Neuronal stem cell (in vitro differentiated cells): ENCODE measurements at regions not wholly inside any gene's neighbourhood (a gene's known extent, or its start where the extent isn't known, plus 50 kb on each side); places are given as distances from the start of the nearest gene placed in this dataset.

Experiments
- DNase-seq: peaks from one replicate; pipeline ENCODE4 v3.0.0-alpha.2; 2013; ENCODE audit warnings: low spot score
- H2AFZ ChIP-seq: one replicate; pipeline ENCODE4 v1.6.1; 2013; ENCODE audit warnings: mild to moderate bottlenecking, low read length, inconsistent platforms
- H2AK5ac ChIP-seq: 2 replicates; pipeline ENCODE4 v1.6.1; 2013; ENCODE audit warnings: low read depth, mild to moderate bottlenecking, inconsistent platforms, low read length, moderate library complexity, mixed read lengths
- H2BK120ac ChIP-seq: 2 replicates; pipeline ENCODE4 v1.6.1; 2013; ENCODE audit warnings: low read depth, mild to moderate bottlenecking, inconsistent platforms, low read length, moderate library complexity, mixed read lengths
- H2BK12ac ChIP-seq: one replicate; pipeline ENCODE4 v1.6.1; 2013; ENCODE audit warnings: low read length, inconsistent platforms
- H2BK15ac ChIP-seq: 2 replicates; pipeline ENCODE4 v1.6.1; 2013; ENCODE audit warnings: mild to moderate bottlenecking, low read length, inconsistent platforms, mixed read lengths
- H2BK5ac ChIP-seq: one replicate; pipeline ENCODE4 v1.6.1; 2013; ENCODE audit warnings: inconsistent platforms, mild to moderate bottlenecking, low read length, moderate library complexity
- H3K14ac ChIP-seq: one replicate; pipeline ENCODE4 v1.6.1; 2013; ENCODE audit warnings: low read length, inconsistent platforms
- H3K18ac ChIP-seq: 2 replicates; pipeline ENCODE4 v1.6.1; 2013; ENCODE audit warnings: low read length, inconsistent platforms
- H3K23ac ChIP-seq: 2 replicates; pipeline ENCODE4 v1.6.1; 2013; ENCODE audit warnings: low read depth, mild to moderate bottlenecking, mixed read lengths, low read length, inconsistent platforms; ENCODE audit not compliant: poor library complexity
- H3K27ac ChIP-seq: replicated peaks from 3 replicates; pipeline ENCODE4 v1.5.1; 2013; ENCODE audit warnings: low read length, inconsistent platforms
- H3K27me3 ChIP-seq, 3 experiments: 2 replicates each; pipeline ENCODE4 v1.6.1; 2013; ENCODE audit warnings: low read length in 3 of 3, mild to moderate bottlenecking in 2 of 3, inconsistent platforms in 1 of 3, low read depth in 1 of 3, mixed read lengths in 1 of 3, moderate library complexity in 1 of 3; ENCODE audit not compliant: control insufficient read depth in 3 of 3, insufficient read depth in 3 of 3
- H3K36me3 ChIP-seq, 2 donors: replicated peaks in 1 of 2; 2 replicates each; pipeline ENCODE4 v1.6.1; 2013; ENCODE audit warnings: low read length in 2 of 2; ENCODE audit not compliant: control insufficient read depth in 2 of 2, insufficient read depth in 2 of 2
- H3K4ac ChIP-seq: 2 replicates; pipeline ENCODE4 v1.6.1; 2013; ENCODE audit warnings: inconsistent platforms, mild to moderate bottlenecking, low read length, moderate library complexity
- H3K4me1 ChIP-seq, 2 donors: 1 replicate in 1 of 2; 2 replicates in 1 of 2; pipeline ENCODE4 v1.6.1; 2013; ENCODE audit warnings: low read length in 2 of 2, low read depth in 1 of 2; ENCODE audit not compliant: control insufficient read depth in 2 of 2, insufficient read depth in 1 of 2
- H3K4me2 ChIP-seq: one replicate; pipeline ENCODE4 v1.6.1; 2013; ENCODE audit warnings: mild to moderate bottlenecking, low read length, inconsistent platforms; ENCODE audit not compliant: insufficient read depth, poor library complexity, severe bottlenecking
- H3K4me3 ChIP-seq, 2 donors: 2 replicates each; pipeline ENCODE4 v1.5.1; 2013; ENCODE audit warnings: low read length in 2 of 2, mild to moderate bottlenecking in 2 of 2, inconsistent platforms in 1 of 2, moderate library complexity in 1 of 2
- H3K79me1 ChIP-seq: one replicate; pipeline ENCODE4 v1.6.1; 2013; ENCODE audit warnings: low read depth, mild to moderate bottlenecking, inconsistent platforms, low read length, moderate library complexity
- H3K9ac ChIP-seq: one replicate; pipeline ENCODE4 v1.6.1; 2013; ENCODE audit warnings: mild to moderate bottlenecking, low read depth, low read length, inconsistent platforms; ENCODE audit not compliant: poor library complexity
- H3K9me3 ChIP-seq, 2 donors: replicated peaks in 1 of 2; 2 replicates each; pipeline versions ENCODE3 to v1.6.1; 2013; ENCODE audit warnings: low read length in 2 of 2, mild to moderate bottlenecking in 2 of 2, inconsistent platforms in 1 of 2, low read depth in 1 of 2, mixed read lengths in 1 of 2, moderate library complexity in 1 of 2; ENCODE audit not compliant: control insufficient read depth in 2 of 2, insufficient read depth in 1 of 2
- H4K8ac ChIP-seq: one replicate; pipeline ENCODE4 v1.6.1; 2013; ENCODE audit warnings: low read depth, mild to moderate bottlenecking, inconsistent platforms, low read length, moderate library complexity
- H4K91ac ChIP-seq: one replicate; pipeline ENCODE4 v1.6.1; 2013; ENCODE audit warnings: low read length, low read depth, mild to moderate bottlenecking, inconsistent platforms; ENCODE audit not compliant: poor library complexity
- WGBS, 2 donors: extraction: QIAGEN DNeasy Blood & Tissue Kit; methylation state at CpG; one replicate each; pipeline ENCODE4 v1.1.7; 2013; ENCODE audit warnings: missing lambda C conversion rate in 2 of 2, mixed read lengths in 1 of 2; ENCODE audit not compliant: insufficient read length in 2 of 2, insufficient replicate concordance in 1 of 2; ENCODE audit errors: extremely low coverage in 2 of 2; 5-methylcytosine and 5-hydroxymethylcytosine counted together

- WGBS, 2 donors, result no CpG with 5 or more reads among the region's 4 CpGs
Observed at GRCh38 chr15:69725275-69725674, 272.7 kb downstream of the RPLP1 start.

DNA sequence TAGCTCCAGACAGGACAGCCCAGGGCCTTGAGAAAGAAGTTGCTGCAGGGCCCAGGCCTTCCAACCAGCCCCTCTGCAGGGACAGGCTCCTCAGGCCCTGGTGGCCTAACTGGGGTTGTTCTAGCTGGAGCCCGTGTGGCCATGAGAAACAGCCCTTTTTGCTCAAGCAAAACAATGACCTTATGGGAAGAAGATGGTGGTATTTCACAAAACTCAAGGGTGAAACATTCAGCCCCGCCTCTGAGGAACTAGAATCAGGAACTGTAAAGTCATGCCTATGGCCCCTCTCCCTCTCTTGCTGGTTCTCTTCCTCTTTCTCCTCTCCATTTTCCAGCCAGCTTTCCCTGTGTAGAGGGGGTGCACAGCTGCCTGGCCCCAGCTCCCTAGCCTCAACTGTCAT, 273.3 kb downstream of the RPLP1 start:
- Histone ChIP-seq H2BK120ac (no peak overlapping the region), H2BK12ac (peak overlapping the region; percentile 34), H3K4me3 (no peak overlapping the region), H3K4ac (no peak overlapping the region), H3K79me1 (no peaks in the 10 kb centered on the region), H2BK15ac (no peak overlapping the region), H3K27me3 (peaks cover 0 to 8% (median 0%) of the 10 kb centered on the region in 3 experiments), H3K9me3 (no peaks in the 10 kb centered on the region), H3K4me1 (peaks cover 0 to 6% of the 10 kb centered on the region in 2 donors), H4K91ac (no peak overlapping the region), H3K4me2 (no peak overlapping the region), H3K9ac (no peak overlapping the region), H3K14ac (peak overlapping the region; percentile 73), H2AK5ac (peak overlapping the region; percentile 81), H3K36me3 (no peaks in the 10 kb centered on the region), H3K18ac (peak overlapping the region; percentile 39), H3K23ac (peak overlapping the region; percentile 18), H2AFZ (no peak overlapping the region), H2BK5ac (no peak overlapping the region), H4K8ac (no peak overlapping the region), H3K27ac (no peak overlapping the region)
- WGBS, 2 donors, result no CpG with 5 or more reads among the region's 2 CpGs
- DNase-seq, result no peak

More at GRCh38 chr15:69725275-69725674, 272.7 kb downstream of the RPLP1 start:
- no peak overlapping the region for H2BK12ac ChIP-seq
- no peaks in the 10 kb centered on the region for H3K9me3 ChIP-seq
- H3K4me1 ChIP-seq, result peaks cover 0 to 4% of the 10 kb centered on the region in 2 donors
- no peak overlapping the region for H3K23ac ChIP-seq
- peaks cover 0 to 8% (median 0%) of the 10 kb centered on the region in 3 experiments for H3K27me3 ChIP-seq
- no peak overlapping the region for H3K9ac ChIP-seq
- no peaks in the 10 kb centered on the region for H3K36me3 ChIP-seq
- no peak overlapping the region for H3K4ac ChIP-seq
- H2AK5ac ChIP-seq, result no peak overlapping the region
- H2BK15ac ChIP-seq, result no peak overlapping the region
- H2AFZ ChIP-seq, result no peak overlapping the region
- H3K18ac ChIP-seq, result no peak overlapping the region
- H3K4me2 ChIP-seq, result no peak overlapping the region
- DNase-seq, result no peak
- H3K4me3 ChIP-seq, result no peak overlapping the region
- no peak overlapping the region for H3K14ac ChIP-seq
- H4K8ac ChIP-seq, result no peak overlapping the region
- no peaks in the 10 kb centered on the region for H3K79me1 ChIP-seq
- no peak overlapping the region for H2BK5ac ChIP-seq
- H2BK120ac ChIP-seq, result no peak overlapping the region
- no peak overlapping the region for H3K27ac ChIP-seq
- H4K91ac ChIP-seq, result no peak overlapping the region

DNA sequence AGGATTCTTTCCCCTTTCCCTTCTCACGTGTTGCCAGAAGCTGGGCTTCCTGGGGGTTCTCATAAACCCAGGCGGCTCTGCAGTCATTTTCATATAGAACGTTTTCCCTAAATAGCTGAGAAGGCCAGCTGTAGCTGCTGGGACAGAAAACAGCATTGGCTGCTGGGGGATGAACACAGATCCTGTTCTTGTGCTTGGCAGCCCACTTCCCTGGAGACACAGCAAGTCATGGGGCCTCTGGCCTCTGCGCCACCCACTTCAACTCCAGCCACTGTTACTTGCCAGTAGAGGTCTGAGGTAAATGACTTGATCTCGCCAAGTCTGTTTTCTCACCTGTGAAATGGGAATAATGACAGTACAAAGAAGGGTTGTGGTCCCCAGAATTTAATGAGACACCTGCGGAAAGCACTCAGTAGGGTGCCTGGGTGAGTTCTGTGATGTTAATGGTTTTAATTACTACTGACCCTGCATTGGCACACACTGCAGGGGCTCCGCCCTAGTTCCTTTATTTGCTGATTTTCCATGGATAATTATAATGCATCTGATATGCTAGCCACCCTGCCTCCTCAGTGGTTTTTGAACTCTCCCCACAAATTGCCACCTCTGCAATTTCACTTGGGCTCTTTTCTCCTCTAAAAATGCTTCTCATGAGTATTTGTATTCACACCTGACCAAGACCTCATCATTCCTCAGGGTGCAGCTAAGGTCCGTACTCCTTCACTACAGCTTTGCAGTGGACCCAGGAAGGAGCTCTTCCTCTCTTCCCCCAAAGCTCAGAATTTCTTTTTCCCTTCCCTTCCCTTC, 274.7 kb downstream of the RPLP1 start:
- H3K14ac ChIP-seq, result no peak overlapping the region
- no peak overlapping the region for H3K27ac ChIP-seq
- H3K9me3 ChIP-seq, result no peaks in the 10 kb centered on the region
- no peaks in the 10 kb centered on the region for H3K36me3 ChIP-seq
- no peak overlapping the region for H4K8ac ChIP-seq
- no peak overlapping the region for H2BK120ac ChIP-seq
- no peak overlapping the region for H3K9ac ChIP-seq
- no peak overlapping the region for H3K4ac ChIP-seq
- H3K27me3 ChIP-seq, result peaks cover 0 to 8% (median 0%) of the 10 kb centered on the region in 3 experiments
- no peak overlapping the region for H4K91ac ChIP-seq
- WGBS, 2 donors, result no CpG with 5 or more reads among the region's 8 CpGs
- H3K23ac ChIP-seq, result no peak overlapping the region
- no peak overlapping the region for H3K4me2 ChIP-seq
- no peak overlapping the region for H2BK12ac ChIP-seq
- H3K79me1 ChIP-seq, result no peaks in the 10 kb centered on the region
- no peak overlapping the region for H2AK5ac ChIP-seq
- H2BK15ac ChIP-seq, result no peak overlapping the region
- no peak overlapping the region for H2AFZ ChIP-seq
- H3K18ac ChIP-seq, result peak overlapping the region; percentile 13
- H2BK5ac ChIP-seq, result no peak overlapping the region
- no peak for DNase-seq
- no peak overlapping the region for H3K4me3 ChIP-seq
- H3K4me1 ChIP-seq, result peaks cover 0 to 6% of the 10 kb centered on the region in 2 donors

DNA sequence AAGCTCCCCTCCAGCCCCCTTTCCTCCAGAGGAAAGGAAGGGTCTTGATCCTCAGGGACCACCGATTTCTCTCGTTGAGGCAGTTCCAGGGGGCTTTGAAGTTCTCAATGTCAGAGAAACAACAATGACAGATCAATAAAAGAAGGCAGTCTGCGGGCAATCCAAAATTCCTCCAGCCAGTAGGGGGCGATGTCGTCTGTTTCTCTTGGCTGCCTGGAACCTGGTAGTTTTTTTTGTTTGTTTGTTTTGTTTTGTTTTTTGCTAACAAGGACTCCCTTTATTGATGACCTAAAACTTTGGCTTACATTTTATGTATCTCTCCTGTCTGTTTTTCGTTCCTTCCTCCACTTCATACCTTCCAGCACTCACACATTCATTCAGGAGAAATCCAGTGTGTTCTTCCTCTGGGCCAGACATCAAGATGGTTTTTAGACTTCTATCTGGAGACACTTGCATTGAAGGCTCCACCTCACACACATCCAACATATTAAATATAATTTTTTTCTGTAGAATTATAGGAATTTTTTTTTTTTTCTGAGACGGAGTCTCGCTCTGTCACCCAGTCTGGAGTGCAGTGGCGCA, 276.6 kb downstream of the RPLP1 start:
- Histone ChIP-seq H3K18ac (no peak overlapping the region), H3K23ac (no peak overlapping the region), H3K27ac (no peak overlapping the region), H2AFZ (no peak overlapping the region), H3K27me3 (peaks cover 0 to 8% (median 0%) of the 10 kb centered on the region in 3 experiments), H3K4me3 (no peak overlapping the region), H2BK15ac (no peak overlapping the region), H2AK5ac (no peak overlapping the region), H3K4ac (no peak overlapping the region), H3K4me1 (peaks cover 0 to 2% of the 10 kb centered on the region in 2 donors), H3K4me2 (no peak overlapping the region), H2BK12ac (no peak overlapping the region), H4K91ac (no peak overlapping the region), H4K8ac (no peak overlapping the region), H3K9me3 (no peaks in the 10 kb centered on the region), H3K14ac (no peak overlapping the region), H3K36me3 (no peaks in the 10 kb centered on the region), H3K9ac (no peak overlapping the region), H2BK120ac (no peak overlapping the region), H3K79me1 (no peaks in the 10 kb centered on the region), H2BK5ac (no peak overlapping the region)
- DNase-seq, result no peak
- WGBS, 2 donors, result no CpG with 5 or more reads among the region's 9 CpGs
